Neural crest cell (in vitro differentiated cells): ENCODE measurements at regions not wholly inside any gene's neighbourhood (a gene's known extent, or its start where the extent isn't known, plus 50 kb on each side); places are given as distances from the start of the nearest gene placed in this dataset.

Experiments used
- DNase-seq: peaks from one replicate; pipeline ENCODE4 v3.0.0; 2021; ENCODE audit warnings: low read depth, mixed read lengths, low spot score
- H3K27ac Mint-ChIP-seq: one replicate; pipeline ENCODE4 v1.8.0; 2021; ENCODE audit warnings: mild to moderate bottlenecking, mixed read lengths; ENCODE audit not compliant: unreplicated experiment
- H3K27me3 Mint-ChIP-seq: 2 replicates; pipeline ENCODE4 v1.8.0; 2021; ENCODE audit warnings: low read depth, mild to moderate bottlenecking, mixed read lengths
- H3K36me3 Mint-ChIP-seq: 2 replicates; pipeline ENCODE4 v1.8.0; 2021; ENCODE audit warnings: low read depth, mild to moderate bottlenecking, mixed read lengths
- H3K4me1 Mint-ChIP-seq: 2 replicates; pipeline ENCODE4 v1.8.0; 2021; ENCODE audit warnings: mixed read lengths
- H3K4me3 Mint-ChIP-seq: one replicate; pipeline ENCODE4 v1.8.0; 2021; ENCODE audit warnings: mild to moderate bottlenecking, mixed read lengths
- H3K9me3 Mint-ChIP-seq: 2 replicates; pipeline ENCODE4 v1.8.0; 2021; ENCODE audit warnings: mixed read lengths
- CTCF ChIP-seq: fragments of 200-600 bp; sonication (generic); conservative IDR thresholded peaks from 2 replicates; pipeline ENCODE4 v1.5.0; 2021; ENCODE audit warnings: antibody characterized with exemption, mild to moderate bottlenecking

- Mint-ChIP-seq H3K4me3 (no peak overlapping the region), H3K9me3 (no peaks in the 10 kb centered on the region), H3K4me1 (no peaks in the 10 kb centered on the region), H3K27ac (no peak overlapping the region), H3K36me3 (no peaks in the 10 kb centered on the region), H3K27me3 (no peaks in the 10 kb centered on the region)
- no peak for TF ChIP-seq CTCF
- no peak for DNase-seq
Observed at GRCh38 chr3:153331676-153332075, 169.7 kb downstream of the RAP2B start.

- no peaks in the 10 kb centered on the region for H3K4me1 Mint-ChIP-seq
- no peak overlapping the region for H3K27ac Mint-ChIP-seq
- TF ChIP-seq CTCF = no peak
- DNase-seq = no peak
- H3K27me3 Mint-ChIP-seq = no peaks in the 10 kb centered on the region
- no peaks in the 10 kb centered on the region for H3K9me3 Mint-ChIP-seq
- H3K36me3 Mint-ChIP-seq = no peaks in the 10 kb centered on the region
- H3K4me3 Mint-ChIP-seq = no peak overlapping the region
Observed at GRCh38 chr3:153334558-153334957, 172.5 kb downstream of the RAP2B start.

GRCh38 chr3:153337369-153337768 is 175.3 kb downstream of the RAP2B start:
- H3K27me3 Mint-ChIP-seq = no peaks in the 10 kb centered on the region
- H3K4me3 Mint-ChIP-seq = no peak overlapping the region
- H3K9me3 Mint-ChIP-seq = no peaks in the 10 kb centered on the region
- H3K27ac Mint-ChIP-seq = no peak overlapping the region
- no peaks in the 10 kb centered on the region for H3K4me1 Mint-ChIP-seq
- no peak for TF ChIP-seq CTCF
- no peak for DNase-seq
- H3K36me3 Mint-ChIP-seq = no peaks in the 10 kb centered on the region

- H3K36me3 Mint-ChIP-seq = no peaks in the 10 kb centered on the region
- H3K4me1 Mint-ChIP-seq = no peaks in the 10 kb centered on the region
- no peak for TF ChIP-seq CTCF
- no peaks in the 10 kb centered on the region for H3K9me3 Mint-ChIP-seq
- no peak for DNase-seq
- no peak overlapping the region for H3K27ac Mint-ChIP-seq
- H3K4me3 Mint-ChIP-seq = no peak overlapping the region
- H3K27me3 Mint-ChIP-seq = no peaks in the 10 kb centered on the region
Observed at GRCh38 chr3:153338487-153338886, 176.5 kb downstream of the RAP2B start.

GRCh38 chr3:153339065-153339464 is 177.0 kb downstream of the RAP2B start:
- H3K36me3 Mint-ChIP-seq = no peaks in the 10 kb centered on the region
- H3K27me3 Mint-ChIP-seq = no peaks in the 10 kb centered on the region
- TF ChIP-seq CTCF = no peak
- no peak overlapping the region for H3K27ac Mint-ChIP-seq
- DNase-seq = no peak
- no peak overlapping the region for H3K4me3 Mint-ChIP-seq
- no peaks in the 10 kb centered on the region for H3K4me1 Mint-ChIP-seq
- no peaks in the 10 kb centered on the region for H3K9me3 Mint-ChIP-seq
